ENCODE measurements at regions not wholly inside any gene's neighbourhood (a gene's known extent, or its start where the extent isn't known, plus 50 kb on each side); places are given as distances from the start of the nearest gene placed in this dataset.
A peak's percentile ranks its signal among the peaks of the same experiment; 100 is the strongest.
"Not testable (repeated sequence)": the region's sequence is repeated elsewhere in the genome, so short reads cannot be mapped to it uniquely, and the experiment has no call there.

- no peaks in the 10 kb centered on the region for H3K27me3 ChIP-seq (ENCODE audit: insufficient read depth, poor library complexity, severe bottlenecking)
- H3K4me3 ChIP-seq (replicated peaks; ENCODE audit: insufficient read depth, low read length) = no peak overlapping the region
- no peak for DNase-seq (ENCODE audit: low read depth in 1 of 2, low spot score in 1 of 2)
- H3K27ac ChIP-seq (replicated peaks) = no peak overlapping the region
- TF ChIP-seq SPI1 (IDR thresholded peaks at IDR 0.05; ENCODE audit: borderline replicate concordance, low read depth) = no peak
- TF ChIP-seq, protein P1, sequence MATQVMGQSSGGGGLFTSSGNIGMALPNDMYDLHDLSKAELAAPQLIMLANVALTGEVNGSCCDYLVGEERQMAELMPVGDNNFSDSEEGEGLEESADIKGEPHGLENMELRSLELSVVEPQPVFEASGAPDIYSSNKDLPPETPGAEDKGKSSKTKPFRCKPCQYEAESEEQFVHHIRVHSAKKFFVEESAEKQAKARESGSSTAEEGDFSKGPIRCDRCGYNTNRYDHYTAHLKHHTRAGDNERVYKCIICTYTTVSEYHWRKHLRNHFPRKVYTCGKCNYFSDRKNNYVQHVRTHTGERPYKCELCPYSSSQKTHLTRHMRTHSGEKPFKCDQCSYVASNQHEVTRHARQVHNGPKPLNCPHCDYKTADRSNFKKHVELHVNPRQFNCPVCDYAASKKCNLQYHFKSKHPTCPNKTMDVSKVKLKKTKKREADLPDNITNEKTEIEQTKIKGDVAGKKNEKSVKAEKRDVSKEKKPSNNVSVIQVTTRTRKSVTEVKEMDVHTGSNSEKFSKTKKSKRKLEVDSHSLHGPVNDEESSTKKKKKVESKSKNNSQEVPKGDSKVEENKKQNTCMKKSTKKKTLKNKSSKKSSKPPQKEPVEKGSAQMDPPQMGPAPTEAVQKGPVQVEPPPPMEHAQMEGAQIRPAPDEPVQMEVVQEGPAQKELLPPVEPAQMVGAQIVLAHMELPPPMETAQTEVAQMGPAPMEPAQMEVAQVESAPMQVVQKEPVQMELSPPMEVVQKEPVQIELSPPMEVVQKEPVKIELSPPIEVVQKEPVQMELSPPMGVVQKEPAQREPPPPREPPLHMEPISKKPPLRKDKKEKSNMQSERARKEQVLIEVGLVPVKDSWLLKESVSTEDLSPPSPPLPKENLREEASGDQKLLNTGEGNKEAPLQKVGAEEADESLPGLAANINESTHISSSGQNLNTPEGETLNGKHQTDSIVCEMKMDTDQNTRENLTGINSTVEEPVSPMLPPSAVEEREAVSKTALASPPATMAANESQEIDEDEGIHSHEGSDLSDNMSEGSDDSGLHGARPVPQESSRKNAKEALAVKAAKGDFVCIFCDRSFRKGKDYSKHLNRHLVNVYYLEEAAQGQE (IDR thresholded peaks at IDR 0.05; ENCODE audit: insufficient replicate concordance, low read depth) = no peak
- TF ChIP-seq CTCF (IDR thresholded peaks at IDR 0.05; ENCODE audit: insufficient read depth, low read length) = no peak
- TF ChIP-seq GABPA (IDR thresholded peaks at IDR 0.05; ENCODE audit: low read depth) = no peak
- no peak for TF ChIP-seq POLR2AphosphoS5 (IDR thresholded peaks at IDR 0.05; ENCODE audit: low read depth)
These were observed 1615.3 kb downstream of the PCDH18 start for GRCh38 chr4:135917011-135917410.

- no peak overlapping the region for H3K27ac ChIP-seq (replicated peaks)
- no peaks in the 10 kb centered on the region for H3K27me3 ChIP-seq (ENCODE audit: insufficient read depth, poor library complexity, severe bottlenecking)
- TF ChIP-seq, protein P1 (IDR thresholded peaks at IDR 0.05; ENCODE audit: insufficient replicate concordance, low read depth) = no peak
- TF ChIP-seq SPI1 (IDR thresholded peaks at IDR 0.05; ENCODE audit: borderline replicate concordance, low read depth) (no peak), POLR2AphosphoS5 (IDR thresholded peaks at IDR 0.05; ENCODE audit: low read depth) (no peak), CTCF (IDR thresholded peaks at IDR 0.05; ENCODE audit: insufficient read depth, low read length) (no peak), GABPA (IDR thresholded peaks at IDR 0.05; ENCODE audit: low read depth) (no peak)
- no peak overlapping the region for H3K4me3 ChIP-seq (replicated peaks; ENCODE audit: insufficient read depth, low read length)
- no peak for DNase-seq (ENCODE audit: low read depth in 1 of 2, low spot score in 1 of 2)
These were observed 1631.3 kb downstream of the PCDH18 start for GRCh38 chr4:135900956-135901355.

DNA sequence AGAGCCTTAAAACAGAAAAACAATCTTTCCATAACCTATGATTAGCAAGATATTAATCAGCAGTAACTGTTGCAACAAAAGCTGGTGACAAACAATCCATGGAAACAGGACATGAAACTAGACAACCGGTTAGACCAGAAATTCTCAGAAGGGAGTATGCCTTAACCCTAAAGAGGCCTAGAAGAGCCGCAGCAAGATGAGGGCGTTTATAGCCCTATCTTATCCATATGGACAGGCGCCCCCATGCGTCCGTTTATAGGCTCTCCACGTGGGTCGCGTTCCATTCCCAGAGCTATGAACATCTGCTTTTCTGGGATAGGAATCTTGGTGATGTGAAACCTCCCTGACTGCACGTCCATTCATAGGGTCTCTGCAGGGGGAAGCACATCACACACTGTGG lies 1662.7 kb upstream of the PABPC4L start:
- DNase-seq (ENCODE audit: low read depth in 1 of 2, low spot score in 1 of 2) = peak in 1 of 2 experiments; percentile 2
- H3K27ac ChIP-seq (replicated peaks); H3K27me3 ChIP-seq (ENCODE audit: insufficient read depth, poor library complexity, severe bottlenecking); H3K4me3 ChIP-seq (replicated peaks; ENCODE audit: insufficient read depth, low read length): not testable (repeated sequence)

GRCh38 chr4:135840781-135841180 lies 1639.2 kb upstream of the PABPC4L start:
- H3K27ac ChIP-seq (replicated peaks) = no peak overlapping the region
- no peak for TF ChIP-seq POLR2AphosphoS5 (IDR thresholded peaks at IDR 0.05; ENCODE audit: low read depth)

GRCh38 chr4:135839712-135840111 lies 1638.1 kb upstream of the PABPC4L start:
- TF ChIP-seq, protein P1 (IDR thresholded peaks at IDR 0.05; ENCODE audit: insufficient replicate concordance, low read depth) = no peak
- TF ChIP-seq POLR2AphosphoS5 (IDR thresholded peaks at IDR 0.05; ENCODE audit: low read depth) = no peak
- H3K27ac ChIP-seq (replicated peaks) = no peak overlapping the region

More at GRCh38 chr4:135840781-135841180, 1639.2 kb upstream of the PABPC4L start:
- no peak for DNase-seq (ENCODE audit: low read depth in 1 of 2, low spot score in 1 of 2)
- Histone ChIP-seq H3K27me3 (ENCODE audit: insufficient read depth, poor library complexity, severe bottlenecking) (no peaks in the 10 kb centered on the region), H3K4me3 (replicated peaks; ENCODE audit: insufficient read depth, low read length) (no peak overlapping the region)

More at GRCh38 chr4:135839712-135840111, 1638.1 kb upstream of the PABPC4L start:
- Histone ChIP-seq H3K27me3 (ENCODE audit: insufficient read depth, poor library complexity, severe bottlenecking) (no peaks in the 10 kb centered on the region), H3K4me3 (replicated peaks; ENCODE audit: insufficient read depth, low read length) (no peak overlapping the region)
- no peak for DNase-seq (ENCODE audit: low read depth in 1 of 2, low spot score in 1 of 2)

All from HL-60 (cell line).